ENCODE measurements at regions not wholly inside any gene's neighbourhood (a gene's known extent, or its start where the extent isn't known, plus 50 kb on each side); places are given as distances from the start of the nearest gene placed in this dataset.

GRCh38 chr7:36802459-36803135 lies 78.3 kb upstream of the AOAH start:
- intact Hi-C loops (cut with micrococcal nuclease) = no loop called here
- Mint-ChIP-seq H3K27ac (no peak overlapping the region), H3K4me1 (ENCODE audit: low read depth) (peaks cover 22% of the 10 kb centered on the region), H3K9me3 (peaks cover 6% of the 10 kb centered on the region), H3K27me3 (no peaks in the 10 kb centered on the region), H3K4me3 (no peak overlapping the region), H3K36me3 (ENCODE audit: low read depth) (no peaks in the 10 kb centered on the region)

- intact Hi-C loops (cut with micrococcal nuclease) = no loop called here
- Mint-ChIP-seq H3K27ac (no peak overlapping the region), H3K27me3 (peaks cover 2% of the 10 kb centered on the region), H3K36me3 (ENCODE audit: low read depth) (no peaks in the 10 kb centered on the region), H3K4me3 (no peak overlapping the region), H3K4me1 (ENCODE audit: low read depth) (peaks cover 6% of the 10 kb centered on the region), H3K9me3 (peaks cover 6% of the 10 kb centered on the region)
Measured at GRCh38 chr7:36796850-36797536, 72.7 kb upstream of the AOAH start.

DNA sequence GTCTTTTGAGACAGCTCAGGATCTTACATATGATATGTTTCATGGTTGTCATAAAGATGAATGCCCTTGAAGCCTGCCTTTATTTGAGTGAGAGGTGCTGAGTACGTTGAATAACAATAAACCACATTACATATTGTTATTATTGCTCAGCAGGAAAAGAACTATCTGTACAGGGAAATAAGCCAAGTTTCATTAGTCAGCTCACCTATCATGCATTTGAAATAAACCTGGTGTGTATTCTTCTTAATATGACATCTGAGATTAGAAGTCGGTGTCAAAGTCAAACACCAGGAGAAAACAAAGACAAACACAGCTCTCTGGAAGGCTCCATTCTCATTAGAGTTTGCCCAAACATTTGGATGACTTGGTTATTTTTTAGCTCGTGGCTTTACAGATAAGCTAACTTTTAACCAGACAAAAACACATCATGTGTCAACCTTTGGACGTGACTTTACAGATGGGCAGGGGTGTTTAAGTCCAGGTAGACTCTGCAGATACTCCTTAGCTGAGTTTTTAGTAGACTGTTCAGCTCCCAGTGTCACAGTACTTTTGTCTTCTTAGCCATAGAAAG lies 71.2 kb upstream of the AOAH start:
- Mint-ChIP-seq H3K27ac (no peak overlapping the region), H3K36me3 (ENCODE audit: low read depth) (no peaks in the 10 kb centered on the region), H3K4me1 (ENCODE audit: low read depth) (peaks cover 6% of the 10 kb centered on the region), H3K4me3 (no peak overlapping the region), H3K27me3 (peaks cover 2% of the 10 kb centered on the region), H3K9me3 (peaks cover 6% of the 10 kb centered on the region)
- intact Hi-C loops (cut with micrococcal nuclease) = no loop called here

- Mint-ChIP-seq H3K27me3 (peaks cover 2% of the 10 kb centered on the region), H3K9me3 (peaks cover 6% of the 10 kb centered on the region)
Measured at GRCh38 chr7:36794689-36795088, 70.4 kb upstream of the AOAH start.

DNA sequence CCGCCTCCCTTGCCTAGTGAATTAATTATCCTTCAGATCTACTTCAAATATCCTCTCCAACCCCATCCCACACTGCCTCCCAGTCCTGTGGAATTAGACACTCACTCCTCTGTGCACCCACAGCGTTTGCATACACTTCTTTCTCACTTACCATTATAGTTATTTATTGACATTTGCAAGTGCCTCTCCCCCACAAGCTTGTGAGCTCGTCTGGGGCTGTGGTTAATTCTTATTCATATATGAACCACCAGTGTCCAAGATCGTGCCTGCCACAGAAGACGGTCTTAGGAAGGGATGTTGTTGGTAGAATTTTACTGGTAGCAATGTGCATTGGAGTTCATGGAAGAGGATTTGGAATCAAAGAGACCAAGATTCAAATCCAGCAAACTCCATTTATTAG lies 68.1 kb upstream of the AOAH start:
- no peak overlapping the region for H3K27ac Mint-ChIP-seq
- peaks cover 5% of the 10 kb centered on the region for H3K4me1 Mint-ChIP-seq (ENCODE audit: low read depth)
- intact Hi-C loops (cut with micrococcal nuclease) = no loop called here
- peaks cover 2% of the 10 kb centered on the region for H3K27me3 Mint-ChIP-seq
- H3K36me3 Mint-ChIP-seq (ENCODE audit: low read depth) = no peaks in the 10 kb centered on the region
- H3K9me3 Mint-ChIP-seq = no peaks in the 10 kb centered on the region
- H3K4me3 Mint-ChIP-seq = no peak overlapping the region

More at GRCh38 chr7:36794689-36795088, 70.4 kb upstream of the AOAH start:
- Mint-ChIP-seq H3K4me3 (no peak overlapping the region), H3K4me1 (ENCODE audit: low read depth) (peaks cover 6% of the 10 kb centered on the region), H3K27ac (no peak overlapping the region), H3K36me3 (ENCODE audit: low read depth) (no peaks in the 10 kb centered on the region)
- intact Hi-C loops (cut with micrococcal nuclease) = no loop called here

- H3K27me3 Mint-ChIP-seq = peaks cover 2% of the 10 kb centered on the region
- no peaks in the 10 kb centered on the region for H3K9me3 Mint-ChIP-seq
- no peaks in the 10 kb centered on the region for H3K36me3 Mint-ChIP-seq (ENCODE audit: low read depth)
- H3K4me1 Mint-ChIP-seq (ENCODE audit: low read depth) = peaks cover 13% of the 10 kb centered on the region
- no peak overlapping the region for H3K27ac Mint-ChIP-seq
- no peak overlapping the region for H3K4me3 Mint-ChIP-seq
- intact Hi-C loops (cut with micrococcal nuclease) = no loop called here
Measured at GRCh38 chr7:36790311-36790787, 66.1 kb upstream of the AOAH start.

GRCh38 chr7:36788825-36789470 lies 64.7 kb upstream of the AOAH start:
- peaks cover 22% of the 10 kb centered on the region for H3K4me1 Mint-ChIP-seq (ENCODE audit: low read depth)
- peaks cover 2% of the 10 kb centered on the region for H3K27me3 Mint-ChIP-seq
- H3K27ac Mint-ChIP-seq = no peak overlapping the region
- intact Hi-C loops (cut with micrococcal nuclease) = no loop called here
- H3K4me3 Mint-ChIP-seq = no peak overlapping the region
- H3K36me3 Mint-ChIP-seq (ENCODE audit: low read depth) = no peaks in the 10 kb centered on the region
- no peaks in the 10 kb centered on the region for H3K9me3 Mint-ChIP-seq

DNA sequence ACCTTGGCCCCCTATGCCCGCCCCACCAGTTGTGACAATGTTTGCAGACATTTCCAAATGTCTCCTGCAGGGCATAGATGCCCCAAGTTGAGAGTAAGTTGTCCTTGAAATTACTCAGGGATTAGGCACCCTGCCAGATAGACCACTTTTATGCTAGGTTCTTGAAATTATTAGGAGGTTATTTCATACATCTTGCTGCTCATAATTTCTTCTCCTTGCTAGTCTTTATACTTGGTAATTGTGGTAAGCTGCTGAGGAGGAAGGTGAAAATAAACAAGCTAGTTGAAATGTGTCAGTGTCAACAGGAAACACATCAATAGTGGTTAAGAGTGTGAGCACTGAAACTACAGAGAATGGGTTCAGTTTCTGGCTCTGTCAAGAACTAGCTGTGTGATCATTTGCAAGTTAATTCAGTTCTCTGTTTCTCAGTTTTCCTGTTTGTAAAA lies 63.7 kb upstream of the AOAH start:
- no peaks in the 10 kb centered on the region for H3K36me3 Mint-ChIP-seq (ENCODE audit: low read depth)
- no peak overlapping the region for H3K4me3 Mint-ChIP-seq
- peaks cover 22% of the 10 kb centered on the region for H3K4me1 Mint-ChIP-seq (ENCODE audit: low read depth)
- H3K27me3 Mint-ChIP-seq = peaks cover 2% of the 10 kb centered on the region
- intact Hi-C loops (cut with micrococcal nuclease) = no loop called here
- no peaks in the 10 kb centered on the region for H3K9me3 Mint-ChIP-seq
- no peak overlapping the region for H3K27ac Mint-ChIP-seq

GRCh38 chr7:36784991-36785940 lies 61.0 kb upstream of the AOAH start:
- peak overlapping the region; percentile 81 for H3K27ac Mint-ChIP-seq
- H3K36me3 Mint-ChIP-seq (ENCODE audit: low read depth) = no peaks in the 10 kb centered on the region
- peak overlapping the region; percentile 11 for H3K4me3 Mint-ChIP-seq
- intact Hi-C loops (cut with micrococcal nuclease) = loop anchor here (2.0 to 5.0 kb wide), 2 partner anchors 42 to 93 kb away; no protein-coding TSS in a partner anchor
- peaks cover 34% of the 10 kb centered on the region for H3K4me1 Mint-ChIP-seq (ENCODE audit: low read depth)
- no peaks in the 10 kb centered on the region for H3K9me3 Mint-ChIP-seq
- H3K27me3 Mint-ChIP-seq = no peaks in the 10 kb centered on the region

- Mint-ChIP-seq H3K4me3 (no peak overlapping the region), H3K9me3 (no peaks in the 10 kb centered on the region), H3K27me3 (no peaks in the 10 kb centered on the region), H3K4me1 (ENCODE audit: low read depth) (peaks cover 66% of the 10 kb centered on the region), H3K36me3 (ENCODE audit: low read depth) (no peaks in the 10 kb centered on the region), H3K27ac (no peak overlapping the region)
- intact Hi-C loops (cut with micrococcal nuclease) = loop anchor here (5.0 kb wide), 1 partner anchor 89 kb away; no protein-coding TSS in a partner anchor
Measured at GRCh38 chr7:36781011-36781738, 56.9 kb upstream of the AOAH start.

GRCh38 chr7:36777855-36778254 lies 53.6 kb upstream of the AOAH start:
- no peak overlapping the region for H3K4me3 Mint-ChIP-seq
- intact Hi-C loops (cut with micrococcal nuclease) = loop anchor here (10.0 kb wide), 1 partner anchor 53 kb away; the partner anchor contains the start of gene AOAH

DNA sequence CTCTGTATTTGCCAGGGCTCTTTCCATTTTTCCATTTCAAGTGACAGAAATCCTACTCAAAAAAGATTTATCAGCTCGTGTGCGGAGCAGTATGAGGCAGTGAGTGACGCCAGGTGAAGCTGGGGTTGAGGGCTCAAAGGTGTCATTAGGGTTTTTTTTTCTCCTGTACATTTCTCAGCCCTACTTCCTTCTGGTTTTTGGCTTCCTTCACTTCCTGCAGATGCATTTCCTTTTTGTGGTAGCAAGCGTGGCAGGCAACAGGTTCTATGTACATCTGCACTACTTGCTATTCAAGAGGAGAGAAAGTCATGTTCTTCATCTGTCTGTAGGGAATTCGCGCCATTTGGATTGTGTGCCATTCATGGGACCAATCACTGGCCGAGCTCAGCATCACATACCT lies 52.8 kb upstream of the AOAH start:
- Mint-ChIP-seq H3K27me3 (no peaks in the 10 kb centered on the region), H3K4me3 (no peak overlapping the region), H3K27ac (peak overlapping the region; percentile 40), H3K9me3 (no peaks in the 10 kb centered on the region), H3K4me1 (ENCODE audit: low read depth) (peaks cover 73% of the 10 kb centered on the region), H3K36me3 (ENCODE audit: low read depth) (no peaks in the 10 kb centered on the region)
- intact Hi-C loops (cut with micrococcal nuclease) = loop anchor here (10.0 kb wide), 1 partner anchor 52 kb away; the partner anchor contains the start of gene AOAH

More at GRCh38 chr7:36777855-36778254, 53.6 kb upstream of the AOAH start:
- Mint-ChIP-seq H3K27ac (no peak overlapping the region), H3K27me3 (no peaks in the 10 kb centered on the region), H3K36me3 (ENCODE audit: low read depth) (no peaks in the 10 kb centered on the region), H3K4me1 (ENCODE audit: low read depth) (peaks cover 75% of the 10 kb centered on the region), H3K9me3 (no peaks in the 10 kb centered on the region)

Data from dendritic cell treated with granulocyte-macrophage colony-stimulating factor and Interleukin-4, amounts not matched to agents 40 ng/mL and 50 ng/mL, for 4 days (primary cell).